ENCODE measurements at regions not wholly inside any gene's neighbourhood (a gene's known extent, or its start where the extent isn't known, plus 50 kb on each side); places are given as distances from the start of the nearest gene placed in this dataset.
"Not testable (repeated sequence)": the region's sequence is repeated elsewhere in the genome, so short reads cannot be mapped to it uniquely, and the experiment has no call there.

DNA sequence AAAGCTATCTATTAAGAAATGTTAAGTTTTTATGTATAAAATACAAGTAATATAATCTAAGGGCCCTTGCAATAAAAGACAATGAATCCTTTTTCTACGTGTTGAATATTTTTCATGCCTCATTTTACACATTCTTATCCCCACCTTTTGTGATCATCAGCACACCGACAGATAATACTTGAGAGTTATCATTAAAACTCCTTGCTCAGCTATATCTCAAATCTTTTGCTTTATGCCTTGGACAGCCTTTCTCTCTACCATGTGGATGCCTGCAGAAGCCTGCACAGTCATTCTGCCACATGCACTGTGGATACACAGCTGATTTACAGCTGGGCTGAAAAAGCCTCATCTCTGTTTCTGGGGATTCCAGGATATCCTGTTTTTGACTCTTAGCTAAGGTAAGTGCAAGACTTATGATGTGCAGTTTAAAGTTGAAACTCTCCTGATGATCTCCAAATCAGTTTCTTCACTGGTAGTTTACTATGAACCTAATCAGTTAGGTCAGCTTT lies 1565.1 kb downstream of the SI start:
- no peak for FAIRE-seq

DNA sequence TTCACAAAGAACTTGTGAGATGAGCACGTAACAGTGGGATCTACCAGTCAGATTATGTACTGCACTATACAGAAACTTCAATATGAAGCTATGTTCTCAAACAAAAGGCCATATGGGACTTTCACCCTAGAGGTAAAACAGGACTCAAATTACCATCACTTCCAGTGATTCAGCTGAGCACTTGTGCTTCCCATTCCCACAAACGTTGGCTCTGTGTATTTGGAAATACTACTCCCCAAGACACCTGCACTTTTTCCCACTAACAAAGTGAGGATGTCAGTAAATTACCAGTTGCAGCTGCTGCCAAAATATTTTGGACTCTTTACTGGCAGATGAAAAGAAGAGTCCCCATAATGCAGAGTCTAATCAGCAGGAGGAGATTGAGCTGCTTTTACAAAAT lies 1570.1 kb downstream of the SI start:
- FAIRE-seq = no peak

DNA sequence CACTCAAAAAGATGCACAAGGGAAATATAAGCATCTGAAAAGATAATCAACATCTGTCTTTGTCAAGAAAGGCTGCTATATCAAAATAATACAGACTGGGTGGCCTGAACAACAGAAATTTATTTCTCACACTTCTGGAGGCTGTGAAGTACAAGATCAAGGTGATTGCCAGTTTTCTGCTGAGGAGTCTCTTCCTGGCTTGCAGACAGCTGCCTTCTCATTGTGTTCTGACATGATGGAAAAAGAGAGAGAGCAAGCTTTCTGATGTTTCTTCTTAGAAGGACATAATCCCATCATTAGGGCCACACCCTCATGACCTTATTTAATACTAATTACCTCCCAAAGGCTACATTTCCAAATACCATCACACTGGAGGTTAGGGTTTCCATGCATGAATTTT lies 1573.3 kb downstream of the SI start:
- no peak for FAIRE-seq

DNA sequence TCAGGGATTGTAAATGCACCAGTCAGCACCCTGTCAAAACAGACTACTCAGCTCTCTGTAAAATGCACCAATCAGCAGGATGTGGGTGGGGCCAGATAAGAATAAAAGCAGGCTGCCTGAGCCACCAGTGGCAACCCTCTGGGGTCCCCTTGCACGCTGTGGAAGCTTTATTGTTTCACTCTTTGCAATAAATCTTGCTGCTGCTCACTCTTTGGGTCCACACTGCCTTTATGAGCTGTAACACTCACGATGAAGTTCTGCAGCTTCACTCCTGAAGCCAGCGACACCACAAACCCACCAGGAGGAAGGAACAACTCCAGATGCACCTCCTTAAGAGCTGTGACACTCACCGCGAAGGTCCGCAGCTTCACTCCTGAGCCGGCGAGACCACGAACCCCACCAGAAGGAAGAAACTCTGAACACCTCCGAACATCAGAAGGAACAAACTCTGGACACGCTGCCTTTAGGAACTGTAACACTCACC lies 1578.5 kb downstream of the SI start:
- FAIRE-seq = not testable (repeated sequence)

DNA sequence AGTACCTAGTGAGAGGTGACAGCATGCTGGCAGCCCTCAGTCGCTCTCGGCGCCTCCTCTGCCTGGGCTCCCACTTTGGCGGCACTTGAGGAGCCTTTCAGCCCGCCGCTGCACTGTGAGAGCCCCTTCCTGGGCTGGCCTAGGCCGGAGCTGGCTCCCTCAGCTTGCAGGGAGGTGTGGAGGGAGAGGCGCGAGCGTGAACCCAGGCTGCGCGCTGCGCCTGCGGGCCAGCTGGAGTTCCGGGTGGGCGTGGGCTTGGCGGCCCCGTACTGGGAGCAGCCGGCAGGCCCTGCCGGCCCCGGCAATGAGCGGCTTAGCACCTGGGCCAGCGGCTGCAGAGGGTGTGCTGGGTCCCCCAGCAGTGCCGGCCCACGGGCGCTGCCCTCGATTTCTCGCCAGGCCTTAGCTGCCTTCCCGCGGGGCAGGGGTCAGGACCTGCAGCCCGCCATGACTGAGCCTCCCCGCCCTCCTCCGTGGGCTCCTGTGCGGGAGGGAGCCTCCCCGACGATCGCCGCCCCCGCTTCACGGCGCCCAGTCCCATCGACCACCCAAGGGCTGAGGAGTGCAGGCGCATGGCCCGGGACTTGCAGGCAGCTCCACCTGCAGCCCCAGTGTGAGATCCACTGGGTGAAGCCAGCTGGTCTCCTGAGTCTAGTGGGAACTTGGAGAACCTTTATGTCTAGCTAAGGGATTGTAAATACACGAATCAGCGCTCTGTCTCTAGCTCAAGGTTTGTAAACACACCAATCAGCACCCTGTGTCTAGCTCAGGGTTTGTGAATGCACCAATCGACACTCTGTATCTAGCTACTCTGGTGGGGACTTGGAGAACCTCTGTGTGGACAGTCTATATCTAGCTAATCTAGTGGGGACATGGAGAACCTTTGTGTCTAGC lies 1579.2 kb downstream of the SI start:
- not testable (repeated sequence) for FAIRE-seq

DNA sequence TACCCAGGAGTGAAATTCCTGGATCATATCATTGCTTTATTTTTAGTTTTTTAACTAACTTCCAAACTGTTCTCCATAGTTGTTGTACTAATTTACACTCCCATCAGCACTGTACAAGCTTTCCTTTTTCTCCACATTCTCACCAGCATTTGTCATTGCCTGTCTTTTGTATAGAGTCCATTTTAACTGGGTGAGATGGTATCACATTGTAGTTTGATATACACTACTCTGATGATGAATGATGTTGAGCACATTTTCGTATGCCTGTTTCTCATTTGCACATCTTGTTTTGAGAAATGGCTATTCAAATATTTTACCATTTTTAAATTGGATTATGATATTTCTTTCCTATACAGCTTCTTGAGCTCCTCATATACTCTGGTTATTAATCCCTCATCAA lies 1586.6 kb downstream of the SI start:
- no peak for FAIRE-seq

DNA sequence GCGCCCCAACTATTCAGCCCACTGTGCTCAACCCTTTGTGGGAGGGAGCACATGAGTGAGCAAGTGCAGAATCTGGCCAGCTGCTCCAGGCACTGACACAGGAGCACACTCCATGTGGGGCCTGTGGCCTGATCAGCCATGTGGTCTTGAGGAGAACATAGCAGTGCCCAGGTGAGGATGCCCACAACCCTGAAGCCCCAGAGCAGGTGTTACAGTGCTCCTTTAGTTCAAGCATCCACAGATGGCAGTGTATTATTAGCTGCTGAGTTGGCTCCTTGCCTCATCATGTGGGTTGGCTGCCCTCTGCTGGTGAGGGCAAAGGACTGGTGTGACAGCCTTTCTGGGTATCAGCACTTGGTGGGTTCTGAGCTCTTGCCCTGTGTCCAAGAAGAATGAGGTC lies 1588.2 kb downstream of the SI start:
- FAIRE-seq = no peak

DNA sequence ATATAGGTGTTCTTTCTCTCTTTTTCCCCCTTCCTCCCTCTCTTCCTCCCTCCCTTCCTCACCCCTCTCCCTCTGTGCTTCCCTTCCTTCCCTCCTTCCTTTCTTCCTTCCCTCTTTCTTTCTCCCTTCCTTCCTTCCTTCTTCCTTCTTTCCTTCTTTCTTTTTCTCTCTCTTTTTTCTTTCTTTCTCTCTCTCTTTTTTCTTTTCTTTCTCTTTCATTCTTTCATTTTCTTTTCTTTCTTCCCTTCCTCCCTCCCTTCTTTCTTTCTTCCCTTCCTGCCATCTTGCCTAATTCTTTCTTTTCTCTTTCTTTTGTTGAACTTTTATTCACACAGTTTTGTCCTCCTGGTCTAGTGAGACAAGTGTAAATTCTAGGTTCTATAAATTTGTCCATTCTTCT lies 1595.6 kb downstream of the SI start:
- FAIRE-seq = no peak

DNA sequence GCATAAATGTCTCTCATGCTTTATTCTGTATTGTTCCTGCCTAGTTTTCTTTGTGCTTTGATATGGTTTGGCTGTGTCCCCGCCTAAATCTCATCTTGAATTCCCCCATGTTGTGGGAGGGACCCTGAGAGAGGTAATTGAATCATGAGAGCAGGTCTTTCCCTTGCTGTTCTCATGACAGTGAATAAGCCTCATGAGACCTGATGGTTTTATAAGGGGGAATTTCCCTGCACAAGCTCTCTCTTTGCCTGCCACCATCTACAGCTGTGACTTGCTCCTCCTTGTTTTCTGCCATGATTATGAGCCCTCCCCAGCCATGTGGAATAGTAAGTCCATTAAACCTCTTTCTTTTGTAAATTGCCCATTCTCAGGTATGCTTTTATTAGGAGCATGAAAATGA lies 1596.6 kb downstream of the SI start:
- no peak for FAIRE-seq

DNA sequence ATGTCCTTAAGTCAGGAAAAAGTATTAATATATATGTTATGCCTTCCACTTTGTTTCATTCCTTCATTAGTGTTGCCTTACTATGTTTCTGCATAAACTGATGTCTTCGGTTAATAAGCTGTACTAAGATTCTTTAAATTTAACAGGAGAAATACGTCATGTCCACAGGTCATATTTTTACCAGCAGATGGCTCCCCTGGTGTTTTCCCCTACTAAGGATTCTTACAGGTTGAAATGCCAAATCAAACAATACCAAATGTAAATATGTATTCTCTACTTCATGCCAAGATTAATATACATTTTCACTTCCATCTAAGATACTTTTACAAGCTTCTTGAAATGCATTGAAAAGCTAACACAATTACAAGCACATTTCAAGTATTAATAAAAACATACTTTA lies 1602.1 kb downstream of the SI start:
- FAIRE-seq = no peak

DNA sequence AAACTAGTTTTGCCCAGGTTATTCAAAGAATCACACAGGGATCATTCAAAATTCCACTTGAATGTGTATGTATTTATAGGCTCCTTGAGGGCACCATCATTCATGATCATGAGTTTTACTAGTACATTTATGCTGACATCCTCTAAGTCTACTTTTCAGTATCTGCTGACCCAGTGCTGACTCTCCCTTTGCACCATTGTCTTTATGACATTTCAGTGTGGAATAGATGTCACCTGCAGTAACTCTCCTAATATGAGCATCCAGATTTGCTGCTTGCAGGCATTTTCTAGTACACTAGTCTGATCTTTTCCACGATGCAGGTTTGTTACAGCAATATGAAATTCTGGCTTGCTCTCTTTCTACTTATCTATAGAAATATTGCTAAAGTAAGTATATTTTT lies 1603.5 kb downstream of the SI start:
- no peak for FAIRE-seq

DNA sequence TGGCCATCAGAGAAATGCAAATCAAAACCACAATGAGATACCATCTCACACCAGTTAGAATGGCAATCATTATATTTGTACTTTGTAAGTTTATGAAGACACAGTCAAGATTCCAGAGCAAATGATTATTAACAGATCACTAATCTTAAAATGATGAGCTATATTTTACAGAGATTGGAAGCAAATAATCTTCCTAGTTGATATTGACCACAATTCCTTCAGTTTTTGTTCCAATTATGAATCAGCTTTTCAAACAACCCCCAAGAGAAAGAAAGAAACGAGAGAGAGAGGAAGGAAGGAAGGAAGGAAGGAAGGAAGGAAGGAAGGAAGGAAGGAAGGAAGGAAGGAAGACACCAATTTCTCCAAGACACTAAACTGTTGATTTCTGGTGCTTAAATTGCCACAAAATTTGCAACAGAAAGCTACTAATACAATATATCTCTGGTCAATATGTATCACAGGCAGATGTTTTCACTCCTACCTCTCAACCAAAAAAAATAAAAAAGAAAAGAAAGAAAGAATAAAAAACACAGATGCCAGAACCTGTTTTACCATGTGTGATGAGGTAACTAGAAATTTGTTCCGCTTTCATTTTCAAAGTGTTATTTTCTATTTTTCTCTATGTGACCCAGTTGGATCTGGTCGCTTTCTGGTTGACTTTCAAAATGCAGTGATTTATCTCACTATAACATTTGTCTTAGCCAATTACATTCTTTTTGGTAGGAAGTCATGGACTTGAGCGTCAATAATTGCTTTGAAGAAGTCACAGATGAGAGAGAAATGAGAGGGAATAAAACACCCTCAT lies 1609.6 kb downstream of the SI start:
- FAIRE-seq = no peak

DNA sequence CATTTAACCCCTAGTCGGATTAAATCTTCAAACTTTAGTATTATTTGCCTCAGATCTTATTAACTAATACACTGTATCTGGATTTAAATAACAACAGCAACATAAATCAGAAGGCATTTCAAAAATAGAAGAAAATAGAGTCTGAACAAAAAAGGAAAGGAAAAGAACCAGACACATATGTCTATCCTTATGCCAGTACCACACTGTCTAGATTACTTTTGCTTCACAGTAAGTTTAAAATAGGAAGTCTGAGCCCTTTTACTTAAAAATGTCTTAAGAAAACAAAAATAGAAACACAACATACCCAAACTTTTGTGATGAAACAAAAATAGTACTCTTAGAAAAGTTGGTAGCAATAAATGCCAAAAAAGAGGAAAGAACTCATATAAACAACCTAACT lies 1615.8 kb downstream of the SI start:
- FAIRE-seq = no peak

DNA sequence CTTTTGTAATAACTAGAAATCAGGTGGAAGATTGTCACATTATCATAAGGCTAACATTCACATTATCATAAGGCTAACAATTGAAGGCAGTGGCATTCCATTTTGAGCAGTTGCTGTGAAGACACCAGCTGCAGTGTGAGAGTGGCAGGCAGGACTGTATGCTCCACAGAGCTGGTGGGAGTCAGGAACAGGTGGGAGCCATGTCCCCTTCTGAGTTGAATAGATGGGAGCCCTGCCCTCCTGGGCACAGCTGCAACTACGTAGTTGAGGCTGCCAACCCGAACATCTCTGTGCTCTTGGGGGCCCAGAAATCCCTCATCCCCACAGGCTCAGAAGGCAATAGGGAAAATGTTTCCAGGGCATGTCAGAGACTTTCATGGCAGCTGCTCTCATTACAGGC lies 1627.6 kb downstream of the SI start:
- FAIRE-seq = no peak

DNA sequence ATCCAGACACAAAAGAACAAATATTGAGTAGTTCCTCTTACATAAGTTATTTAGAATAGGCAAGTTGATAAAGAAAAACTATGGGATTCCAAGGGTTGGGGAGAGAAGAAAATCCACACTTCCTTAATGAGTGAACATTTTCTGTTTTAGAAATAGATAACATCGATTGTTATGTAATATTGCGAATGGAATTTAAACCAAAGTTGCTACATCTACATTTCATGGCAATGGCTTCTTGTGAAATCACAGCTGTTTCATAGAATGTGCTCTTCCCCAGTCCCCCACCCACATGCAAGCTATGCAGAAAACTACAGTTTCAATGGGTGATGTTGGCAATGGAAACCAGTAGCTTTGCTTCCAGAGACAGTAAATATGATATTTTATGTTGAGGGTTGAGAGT lies 1639.5 kb downstream of the SI start:
- no peak for FAIRE-seq

DNA sequence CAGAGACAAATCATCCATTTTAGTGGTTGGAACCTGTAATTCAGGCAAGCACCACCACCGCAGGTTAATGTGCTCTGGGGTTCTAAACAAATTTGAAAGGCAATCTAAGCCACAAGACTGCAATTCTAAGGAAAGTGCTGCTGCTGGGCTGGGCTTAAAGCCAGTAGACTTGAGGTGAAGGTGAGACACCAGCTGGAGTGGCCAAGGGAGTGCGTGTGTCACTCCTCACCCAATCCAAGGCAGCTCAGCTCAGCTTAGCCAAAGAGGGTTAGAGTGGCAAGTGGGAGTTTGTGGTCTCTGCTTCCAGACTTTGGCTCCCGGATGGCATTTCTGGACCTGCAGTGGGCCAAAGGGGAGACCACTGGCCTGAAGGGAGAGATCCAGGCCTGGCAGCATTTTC lies 1655.6 kb downstream of the SI start:
- FAIRE-seq = no peak

DNA sequence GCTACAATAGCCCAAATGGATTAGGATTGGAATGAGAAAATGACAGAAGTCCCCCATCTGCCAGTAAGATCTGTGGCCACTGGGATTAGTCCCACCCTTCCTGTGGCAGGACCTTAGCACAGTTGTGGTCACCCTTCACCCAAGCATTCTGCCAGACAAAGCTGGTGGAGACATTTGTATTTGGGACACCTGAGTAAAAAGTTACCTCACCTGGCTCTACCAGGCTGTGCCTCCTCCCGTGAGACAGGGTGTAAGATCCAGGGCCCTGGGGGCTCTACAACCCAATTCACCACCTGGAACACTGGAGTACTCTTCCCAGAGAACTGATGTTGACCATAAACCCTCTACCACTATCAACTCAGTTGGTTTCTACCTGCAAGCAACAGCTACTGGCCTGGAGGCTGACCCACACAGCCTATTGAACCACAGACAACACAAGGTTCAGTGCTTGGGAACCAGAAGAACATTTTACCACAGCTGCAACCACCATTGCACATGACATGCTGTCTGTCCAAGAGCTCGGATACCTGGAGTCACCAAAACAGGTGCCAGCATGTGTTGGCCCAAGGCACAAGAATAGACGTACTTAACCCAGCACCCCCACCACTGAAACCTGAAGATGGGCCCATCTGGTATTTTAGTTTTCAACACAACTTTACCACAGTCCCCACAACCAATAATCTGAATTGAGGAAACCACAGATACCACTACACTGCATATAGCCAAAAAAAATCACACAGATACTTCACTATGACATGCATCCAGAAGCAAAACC lies 1686.7 kb downstream of the SI start:
- FAIRE-seq = no peak

DNA sequence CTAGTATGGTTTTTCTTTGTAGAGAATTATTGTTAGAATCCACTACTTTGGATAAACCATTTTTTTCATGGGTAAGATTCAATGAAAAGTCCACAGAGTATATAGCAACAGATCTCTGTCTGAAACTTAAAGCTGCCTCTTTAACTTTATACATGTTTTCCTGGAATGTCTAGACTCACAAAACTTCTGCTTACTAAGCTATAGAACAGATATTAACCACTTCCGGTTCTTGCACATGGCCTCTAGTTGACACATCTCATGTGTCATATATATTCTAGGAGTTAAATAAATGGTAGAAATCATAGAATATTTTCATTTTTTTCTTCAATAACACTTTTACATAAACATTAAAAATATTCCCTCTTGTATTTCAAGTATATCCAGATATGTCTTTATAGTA lies 1693.9 kb downstream of the SI start:
- no peak for FAIRE-seq

DNA sequence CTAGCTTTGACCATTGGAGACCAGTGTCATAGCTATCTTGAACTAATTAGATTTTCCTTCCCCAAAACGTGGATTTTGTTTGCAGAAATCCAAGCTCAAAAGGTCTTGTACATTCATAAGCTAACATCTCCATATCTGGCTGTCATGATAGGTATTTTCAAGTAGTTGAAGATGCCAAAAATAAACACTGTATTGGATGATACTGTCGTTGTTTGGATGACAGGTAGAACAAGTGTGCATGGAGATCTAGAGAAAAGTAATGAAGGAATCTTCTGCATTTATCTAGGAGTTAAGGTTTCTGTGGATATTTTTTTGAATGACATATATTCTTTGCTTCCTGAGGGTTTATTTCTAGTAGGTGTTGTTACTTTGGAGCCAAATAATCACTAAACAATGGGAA lies 1696.1 kb downstream of the SI start:
- FAIRE-seq = no peak

DNA sequence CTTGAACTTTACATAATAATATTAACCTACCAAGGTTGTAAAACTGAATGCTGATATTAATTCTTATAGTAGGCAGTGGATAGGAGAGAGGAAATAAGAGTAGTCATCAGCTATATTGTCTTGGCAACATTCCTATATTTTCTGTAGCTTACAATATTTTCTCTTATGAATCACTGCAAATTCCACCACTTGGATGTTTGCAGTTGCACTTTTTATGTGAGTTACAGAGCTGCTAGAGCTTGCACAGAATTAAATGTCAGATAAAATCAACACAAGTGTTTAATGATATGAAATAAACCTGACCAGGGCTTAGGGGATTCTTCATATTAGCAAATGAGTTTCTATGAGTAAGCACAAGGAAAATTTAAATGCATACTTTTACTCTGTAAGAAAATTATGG lies 1710.1 kb downstream of the SI start:
- FAIRE-seq = no peak

DNA sequence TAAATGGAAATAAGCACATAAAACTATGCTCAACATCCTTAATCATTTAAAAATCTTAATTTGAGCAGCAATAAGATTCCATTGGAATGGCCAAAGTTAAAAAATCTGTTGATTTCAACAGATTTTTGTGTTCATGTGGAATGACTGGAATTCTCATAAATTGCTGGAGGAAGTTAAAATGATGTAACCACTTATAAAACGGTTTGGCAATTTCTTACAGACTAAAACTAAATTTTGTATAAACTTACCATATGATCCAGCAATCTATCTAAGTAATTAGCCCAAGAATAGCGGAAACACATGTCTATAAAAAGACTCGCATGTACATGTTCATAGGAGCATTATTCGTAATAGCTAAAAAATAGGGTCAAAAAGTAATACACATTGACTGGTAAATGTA lies 1713.6 kb downstream of the SI start:
- no peak for FAIRE-seq

DNA sequence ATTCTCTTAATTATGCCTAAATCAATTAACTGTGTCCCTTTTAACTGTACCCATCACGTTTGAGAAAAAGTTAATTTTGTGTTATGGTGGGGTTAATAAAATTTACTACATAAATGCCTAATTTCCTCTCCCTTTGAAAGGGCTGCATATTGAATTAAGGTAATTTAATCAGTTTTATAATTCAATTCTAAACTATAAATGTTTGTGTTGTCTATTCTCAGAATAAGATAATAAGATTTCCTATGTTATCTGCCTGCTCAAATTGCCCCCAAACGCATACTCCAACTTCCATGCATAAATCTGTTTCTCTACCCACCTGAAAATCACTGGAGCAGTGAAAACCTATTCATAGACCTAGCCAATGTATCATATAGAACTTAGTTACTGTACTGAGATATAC lies 1716.1 kb downstream of the SI start:
- no peak for FAIRE-seq

DNA sequence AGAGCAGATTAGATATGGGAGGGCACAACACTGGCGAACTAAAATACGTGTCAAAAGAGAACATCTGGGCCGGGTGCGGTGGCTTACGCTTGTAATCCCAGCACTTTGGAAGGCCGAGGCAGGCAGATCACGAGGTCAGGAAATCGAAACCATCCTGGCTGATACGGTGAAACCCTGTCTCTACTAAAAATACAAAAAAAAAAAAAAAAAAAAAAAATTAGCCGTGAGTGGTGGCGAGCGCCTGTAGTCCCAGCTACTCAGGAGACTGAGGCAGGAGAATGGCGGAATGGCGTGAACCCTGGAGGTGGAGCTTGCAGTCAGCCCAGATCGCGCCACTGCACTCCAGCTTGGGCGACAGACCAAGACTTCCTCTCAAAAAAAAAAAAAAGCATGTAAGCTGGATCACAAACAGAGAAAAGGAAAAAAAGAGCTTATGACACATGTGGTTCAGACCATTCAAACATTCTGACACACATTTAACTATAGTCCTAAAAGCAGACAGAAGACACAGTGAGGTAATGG lies 1716.9 kb downstream of the SI start:
- FAIRE-seq = not testable (repeated sequence)

Data from A204.1 (cell line).